A549 (cell line): ENCODE measurements at regions not wholly inside any gene's neighbourhood (a gene's known extent, or its start where the extent isn't known, plus 50 kb on each side); places are given as distances from the start of the nearest gene placed in this dataset.

Experiments used
- ATAC-seq, 2 experiments: fragments of 200-7000 bp in 1 of 2; fragments of >200 bp in 1 of 2; cut with Nextera tagmentation in 1 of 2; cut with Tn5 transposase in 1 of 2; 3 replicates each; pipeline versions ENCODE4 v1.8.0 to v1.9.1; 2018 to 2020; ENCODE audit warnings: mild to moderate bottlenecking in 1 of 2, moderate library complexity in 1 of 2
- CTCF ChIA-PET: fragments of 300-600 bp; sonication (Branson Sonifier 250); formaldehyde crosslinking; extraction: SDS; loops from one replicate; lab custom pipeline; 2021; ENCODE audit warnings: antibody characterized with exemption, inconsistent platforms; lab: Yijun Ruan, JAX
- POLR2A ChIA-PET: fragments of 350-600 bp; formaldehyde crosslinking; extraction: SDS; loops from one replicate; lab custom pipeline; 2021; ENCODE audit warnings: antibody characterized with exemption, inconsistent platforms; lab: Yijun Ruan, JAX
- DNase-seq, 2 experiments: peaks; one replicate each; pipeline versions ENCODE4 v3.0.0 to v3.0.0-alpha.2; 2011 to 2016; ENCODE audit warnings: low read depth in 1 of 2, low spot score in 1 of 2
- FAIRE-seq: peaks from 2 replicates; lab custom pipeline; 2011; peaks lifted over from hg19 to GRCh38; lab: Jason Lieb, UNC
- H3K27ac ChIP-seq, 2 experiments: fragments of >200 bp; sonication (Bioruptor Twin); formaldehyde crosslinking; 3 replicates each; pipeline ENCODE4 v1.5.1; 2016 to 2017
- H3K4me1 ChIP-seq: fragments of >200 bp; sonication (Bioruptor Twin); formaldehyde crosslinking; 3 replicates; pipeline ENCODE4 v1.6.1; 2016
- H3K4me2 ChIP-seq: fragments of >200 bp; sonication (Bioruptor Twin); formaldehyde crosslinking; 3 replicates; pipeline ENCODE4 v1.6.1; 2016
- H3K4me3 ChIP-seq: fragments of >200 bp; sonication (Bioruptor Twin); formaldehyde crosslinking; 3 replicates; pipeline ENCODE4 v1.5.1; 2016
- H3K9me3 ChIP-seq: fragments of >200 bp; sonication (Bioruptor Twin); formaldehyde crosslinking; 3 replicates; pipeline ENCODE4 v1.6.1; 2016
- ATOH8 ChIP-seq: fragments of 250-450 bp; sonication (Bioruptor Pico); IDR thresholded peaks from 2 replicates; pipeline ENCODE4 v1.5.0; 2020; ENCODE audit warnings: low read depth, mild to moderate bottlenecking, moderate library complexity
- BCL3 ChIP-seq: fragments of >200 bp; sonication (Bioruptor Twin); formaldehyde crosslinking; IDR thresholded peaks from 3 replicates; pipeline ENCODE4 v1.6.1; 2016
- BHLHE40 ChIP-seq: IDR thresholded peaks from 2 replicates; pipeline ENCODE4 v1.6.1; 2012; ENCODE audit warnings: low read depth, low read length, inconsistent platforms
- CBX2 ChIP-seq: fragments of 200-600 bp; sonication (generic); IDR thresholded peaks from 2 replicates; pipeline ENCODE4 v1.6.1; 2016; ENCODE audit warnings: low read depth, mild to moderate bottlenecking, borderline replicate concordance
- CHD2 ChIP-seq: fragments of 150-350 bp; IDR thresholded peaks from 2 replicates; pipeline ENCODE4 v1.6.1; 2014; ENCODE audit warnings: low read length; ENCODE audit not compliant: partially characterized antibody
- CHD4 ChIP-seq: fragments of 200-600 bp; sonication (generic); IDR thresholded peaks from 2 replicates; pipeline ENCODE4 v1.6.1; 2016; ENCODE audit warnings: antibody characterized with exemption, mild to moderate bottlenecking, borderline replicate concordance
- E2F6 ChIP-seq: IDR thresholded peaks from 2 replicates; pipeline ENCODE4 v1.6.1; 2012; ENCODE audit warnings: low read depth, borderline replicate concordance
- EHF ChIP-seq: fragments of 250-450 bp; sonication (Bioruptor Pico); IDR thresholded peaks from 2 replicates; pipeline ENCODE4 v1.5.0; 2020; ENCODE audit warnings: mild to moderate bottlenecking
- EHMT2 ChIP-seq: fragments of 200-600 bp; sonication (generic); IDR thresholded peaks from 2 replicates; pipeline ENCODE4 v1.6.1; 2016; ENCODE audit warnings: antibody characterized with exemption, low read depth, mild to moderate bottlenecking, moderate library complexity
- ELK1 ChIP-seq: fragments of 150-350 bp; IDR thresholded peaks from 2 replicates; pipeline ENCODE4 v1.6.1; 2014; ENCODE audit warnings: low read depth, mild to moderate bottlenecking, low read length
- FOSB ChIP-seq: fragments of 250-450 bp; sonication (Bioruptor Pico); IDR thresholded peaks from 2 replicates; pipeline ENCODE4 v1.5.0; 2020; ENCODE audit warnings: mild to moderate bottlenecking, moderate library complexity
- FOSL2 ChIP-seq, 2 experiments: fragments of 450-650 bp in 1 of 2; fragments of >200 bp in 1 of 2; sonication (Bioruptor Twin) in 1 of 2; formaldehyde crosslinking; IDR thresholded peaks; 2 replicates each; pipeline versions ENCODE4 v1.5.0 to v1.6.1; 2016 to 2020; ENCODE audit warnings: mild to moderate bottlenecking in 1 of 2, moderate library complexity in 1 of 2
- FOXS1 ChIP-seq: fragments of 250-450 bp; sonication (Bioruptor Pico); IDR thresholded peaks from 2 replicates; pipeline ENCODE4 v1.5.0; 2020; ENCODE audit warnings: mild to moderate bottlenecking, moderate library complexity
- GATA3 ChIP-seq: IDR thresholded peaks from 2 replicates; pipeline ENCODE4 v1.6.1; 2012; ENCODE audit warnings: borderline replicate concordance
- HES2 ChIP-seq: fragments of >200 bp; sonication (Bioruptor Twin); formaldehyde crosslinking; IDR thresholded peaks from 2 replicates; pipeline ENCODE4 v1.6.1; 2016
- HOXB13 ChIP-seq: fragments of 250-450 bp; sonication (Bioruptor Pico); IDR thresholded peaks from 2 replicates; pipeline ENCODE4 v1.5.0; 2020; ENCODE audit warnings: low read depth, mild to moderate bottlenecking, moderate library complexity
- JUN ChIP-seq, 2 experiments: fragments of >200 bp; sonication (Bioruptor Twin); formaldehyde crosslinking; IDR thresholded peaks; 2 replicates in 1 of 2; 3 replicates in 1 of 2; pipeline ENCODE4 v1.6.1; 2016 to 2017
- MAFK ChIP-seq: fragments of 450-650 bp; IDR thresholded peaks from 2 replicates; pipeline ENCODE4 v1.6.1; 2014; ENCODE audit not compliant: partially characterized antibody
- MAX ChIP-seq: IDR thresholded peaks from 2 replicates; pipeline ENCODE4 v1.6.1; 2012
- MAZ ChIP-seq: fragments of 150-350 bp; IDR thresholded peaks from 2 replicates; pipeline ENCODE4 v1.6.1; 2014; ENCODE audit warnings: antibody characterized with exemption, low read depth, low read length, borderline replicate concordance
- MYC ChIP-seq: IDR thresholded peaks from 2 replicates; pipeline ENCODE4 v1.6.1; 2012; ENCODE audit warnings: mild to moderate bottlenecking, inconsistent platforms, low read length, improper control_type of control experiment, borderline replicate concordance
- NFE2L2 ChIP-seq: fragments of 150-350 bp; conservative IDR thresholded peaks from 2 replicates; pipeline ENCODE4 v1.6.1; 2014; ENCODE audit warnings: low read length
- PHF8 ChIP-seq: fragments of 200-600 bp; sonication (generic); IDR thresholded peaks from 2 replicates; pipeline ENCODE4 v1.6.1; 2016; ENCODE audit warnings: low read depth, mild to moderate bottlenecking, antibody characterized with exemption, moderate library complexity, borderline replicate concordance
- POLR2A ChIP-seq: IDR thresholded peaks from 2 replicates; pipeline ENCODE4 v1.6.1; 2012; ENCODE audit warnings: mild to moderate bottlenecking, low read length
- RAD21 ChIP-seq, 2 experiments: fragments of >200 bp in 1 of 2; sonication (Bioruptor Twin) in 1 of 2; formaldehyde crosslinking in 1 of 2; IDR thresholded peaks in 1 of 2; conservative IDR thresholded peaks in 1 of 2; 2 replicates in 1 of 2; 3 replicates in 1 of 2; pipeline ENCODE4 v1.6.1; 2012 to 2018; ENCODE audit warnings: inconsistent platforms in 1 of 2
- RARB ChIP-seq: fragments of 250-450 bp; sonication (Bioruptor Pico); IDR thresholded peaks from 2 replicates; pipeline ENCODE4 v1.8.0; 2021; ENCODE audit warnings: mild to moderate bottlenecking, moderate library complexity
- RNF2 ChIP-seq: fragments of 200-600 bp; sonication (generic); IDR thresholded peaks from 2 replicates; pipeline ENCODE4 v1.6.1; 2016; ENCODE audit warnings: low read depth, mild to moderate bottlenecking, antibody characterized with exemption, moderate library complexity, borderline replicate concordance
- SMC3 ChIP-seq: fragments of >200 bp; sonication (Bioruptor Twin); formaldehyde crosslinking; IDR thresholded peaks from 3 replicates; pipeline ENCODE4 v1.6.1; 2018; ENCODE audit warnings: inconsistent platforms
- TFCP2L1 ChIP-seq: fragments of 250-450 bp; sonication (Bioruptor Pico); IDR thresholded peaks from 2 replicates; pipeline ENCODE4 v1.5.0; 2021; ENCODE audit warnings: mild to moderate bottlenecking
- TP53 ChIP-seq: fragments of 250-450 bp; sonication (Bioruptor Pico); IDR thresholded peaks from 2 replicates; pipeline ENCODE4 v1.5.0; 2021; ENCODE audit warnings: mild to moderate bottlenecking, moderate library complexity
- ZFP36 ChIP-seq: fragments of 450-650 bp; IDR thresholded peaks from 2 replicates; pipeline ENCODE4 v1.6.1; 2014; ENCODE audit warnings: borderline replicate concordance; ENCODE audit not compliant: partially characterized antibody
- ZNF302 ChIP-seq: fragments of 250-450 bp; sonication (Bioruptor Pico); IDR thresholded peaks from 2 replicates; pipeline ENCODE4 v1.9.0; 2021; ENCODE audit warnings: inconsistent platforms, mild to moderate bottlenecking, moderate library complexity
- ZSCAN20 ChIP-seq: fragments of 250-450 bp; sonication (Bioruptor Pico); IDR thresholded peaks from 2 replicates; pipeline ENCODE4 v1.8.0; 2022; ENCODE audit warnings: mild to moderate bottlenecking, moderate library complexity
- WGBS: methylation state at CpG from one replicate; pipeline ENCODE4 v1.1.6; 2017; ENCODE audit errors: missing lambda C conversion rate; 5-methylcytosine and 5-hydroxymethylcytosine counted together

GRCh38 chr4:157996061-157997028, 176.5 kb downstream of the GASK1B start:
- H3K4me3 ChIP-seq, result no peak overlapping the region
- ChIA-PET CTCF (interaction anchor here (1.8 kb wide), 1 partner anchor 197 kb away, joined by 6 read pairs; no protein-coding TSS in a partner anchor), POLR2A (no interaction called here)
- TF ChIP-seq CBX2, result no peak
- TF ChIP-seq MAFK, result peak; percentile 22
- no peak for TF ChIP-seq TP53
- TF ChIP-seq CHD4, result no peak
- TF ChIP-seq SMC3, result no peak
- TF ChIP-seq EHF (CRISPR knock-in tag), result no peak
- no peak for TF ChIP-seq BHLHE40
- DNase-seq (no peak), FAIRE-seq (no peak), ATAC-seq (no peak)
- H3K9me3 ChIP-seq, result no peaks in the 10 kb centered on the region
- H3K4me2 ChIP-seq, result no peak overlapping the region
- H3K27ac ChIP-seq, result peak overlapping the region; percentile 21 to 74; a peak in 3 of 6 replicates
- 87% methylated on average over 6 of the region's 6 CpGs for WGBS
- H3K4me1 ChIP-seq, result peaks cover 25% of the 10 kb centered on the region; the same call in 2 of the 3 replicates

GRCh38 chr4:157994863-157995262, 178.0 kb downstream of the GASK1B start:
- WGBS, result 5% methylated on average over 6 of the region's 6 CpGs
- ChIA-PET CTCF (no interaction called here), POLR2A (no interaction called here)
- peak; percentile 5 to 75 for DNase-seq
- peak; percentile 71 to 75; a peak in 5 of 6 replicates for ATAC-seq
- Histone ChIP-seq H3K4me1 (peaks cover 25% of the 10 kb centered on the region; the same call in 2 of the 3 replicates), H3K27ac (peak overlapping the region; percentile 21 to 48; a peak in 3 of 6 replicates), H3K4me2 (peak overlapping the region; percentile 48), H3K9me3 (no peaks in the 10 kb centered on the region), H3K4me3 (no peak overlapping the region)
- no peak for FAIRE-seq
- TF ChIP-seq MYC, result no peak
- 0 out of 3 replicates have a peak, but pooled peaks have one; percentile 73 for TF ChIP-seq BCL3
- TF ChIP-seq ZSCAN20 (CRISPR knock-in tag), result no peak
- no peak for TF ChIP-seq ZFP36
- TF ChIP-seq EHMT2, result no peak
- peak; percentile 36; the same call in 1 of the 3 replicates for TF ChIP-seq SMC3
- peak; percentile 82 for TF ChIP-seq HES2
- TF ChIP-seq POLR2A, result no peak
- TF ChIP-seq ELK1, result no peak
- no peak for TF ChIP-seq PHF8
- TF ChIP-seq ZNF302 (CRISPR knock-in tag), result no peak
- no peak for TF ChIP-seq HOXB13
- no peak for TF ChIP-seq MAZ
- no peak for TF ChIP-seq RARB (CRISPR knock-in tag)
- TF ChIP-seq FOSL2 (IDR thresholded peaks at IDR 0.05), result peak; percentile 35; the same call in 1 of the 2 replicates
- peak; percentile 80 for TF ChIP-seq FOSL2 (CRISPR knock-in tag; IDR thresholded peaks at IDR 0.05)
- peak; percentile 7 to 53; a peak in 2 of 5 replicates for TF ChIP-seq RAD21 (conservative IDR thresholded peaks at IDR 0.05 in 1 of 2, IDR thresholded peaks at IDR 0.05 in 1 of 2)
- no peak for TF ChIP-seq FOXS1 (CRISPR knock-in tag)
- peak; percentile 66 to 68; a peak in 2 of 5 replicates for TF ChIP-seq JUN (IDR thresholded peaks at IDR 0.05)
- TF ChIP-seq FOSB, result no peak
- no peak for TF ChIP-seq MAFK
- no peak for TF ChIP-seq CHD2
- TF ChIP-seq BHLHE40, result no peak
- peak; percentile 85 for TF ChIP-seq GATA3
- no peak for TF ChIP-seq ATOH8 (CRISPR knock-in tag)
- no peak for TF ChIP-seq MAX
- TF ChIP-seq RNF2, result no peak
- no peak for TF ChIP-seq TFCP2L1
- no peak for TF ChIP-seq NFE2L2
- TF ChIP-seq E2F6, result no peak
